ENCODE measurements at regions not wholly inside any gene's neighbourhood (a gene's known extent, or its start where the extent isn't known, plus 50 kb on each side); places are given as distances from the start of the nearest gene placed in this dataset.

DNA sequence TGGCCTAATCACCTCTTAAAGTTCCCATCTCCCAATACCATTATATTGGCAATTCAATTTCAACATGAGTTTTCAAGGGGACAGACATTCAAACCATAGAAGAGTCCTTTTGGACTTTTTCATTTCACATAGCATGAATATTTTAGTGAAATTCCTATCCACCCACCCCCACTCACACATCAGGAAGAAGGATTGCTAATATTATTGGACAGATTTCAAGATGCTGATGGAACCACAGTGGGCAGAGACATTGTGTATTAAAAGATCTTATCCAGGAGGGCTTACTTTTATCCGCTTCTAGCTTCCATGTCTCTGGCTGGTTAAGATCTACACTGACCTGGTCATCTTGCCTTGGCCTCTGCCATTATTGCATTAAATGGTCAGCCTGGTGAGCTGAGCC lies 297.4 kb upstream of the ACVR2A start:
- 75 to 100% (median 86%) methylated on average over 1 of the region's 1 CpG for WGBS, 3 donors
- no peak overlapping the region for H3K27ac ChIP-seq (ENCODE audit: low read depth, low read length)

DNA sequence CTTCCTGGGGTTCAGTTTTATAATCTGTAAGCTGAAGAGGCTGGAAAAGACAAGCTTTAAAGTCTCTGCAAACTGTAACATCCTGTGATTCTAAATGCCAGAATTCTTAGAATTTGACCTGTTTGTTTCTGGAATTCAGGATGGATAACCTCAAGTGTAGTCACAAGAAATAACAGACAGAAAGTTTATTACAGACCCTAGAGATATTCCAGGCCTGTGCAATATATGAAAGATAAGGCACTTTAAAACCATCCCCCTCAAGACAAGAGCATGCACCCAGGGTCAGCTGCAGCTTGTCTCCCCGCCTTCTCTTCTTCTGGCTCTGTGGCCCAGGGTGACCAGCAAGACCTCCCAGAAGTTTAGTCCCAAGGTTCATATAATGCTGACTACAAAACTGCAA lies 298.7 kb upstream of the ACVR2A start:
- WGBS, 3 donors: 83 to 94% (median 91%) methylated on average over 1 of the region's 1 CpG
- no peak overlapping the region for H3K27ac ChIP-seq (ENCODE audit: low read depth, low read length)

DNA sequence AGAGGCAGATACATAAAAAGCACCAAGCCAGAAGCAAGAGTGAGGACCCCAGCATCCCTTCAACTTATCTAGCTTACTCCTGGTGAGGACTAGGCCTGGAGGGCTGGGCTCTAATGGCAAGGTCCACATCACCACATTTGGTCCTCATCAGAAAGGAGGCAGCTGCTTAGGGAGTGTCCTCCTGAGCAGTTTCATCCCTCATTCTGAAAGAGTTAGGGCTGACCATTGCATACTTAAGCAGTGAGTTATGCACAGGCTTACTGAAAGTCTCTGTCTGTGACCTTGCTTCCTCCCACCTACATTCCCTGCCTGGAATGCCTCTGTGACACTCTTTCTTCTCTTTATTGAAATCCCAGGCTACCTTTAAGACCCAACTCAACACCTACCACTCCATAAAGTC lies 301.8 kb upstream of the ACVR2A start:
- H3K27ac ChIP-seq (ENCODE audit: low read depth, low read length): no peak overlapping the region

DNA sequence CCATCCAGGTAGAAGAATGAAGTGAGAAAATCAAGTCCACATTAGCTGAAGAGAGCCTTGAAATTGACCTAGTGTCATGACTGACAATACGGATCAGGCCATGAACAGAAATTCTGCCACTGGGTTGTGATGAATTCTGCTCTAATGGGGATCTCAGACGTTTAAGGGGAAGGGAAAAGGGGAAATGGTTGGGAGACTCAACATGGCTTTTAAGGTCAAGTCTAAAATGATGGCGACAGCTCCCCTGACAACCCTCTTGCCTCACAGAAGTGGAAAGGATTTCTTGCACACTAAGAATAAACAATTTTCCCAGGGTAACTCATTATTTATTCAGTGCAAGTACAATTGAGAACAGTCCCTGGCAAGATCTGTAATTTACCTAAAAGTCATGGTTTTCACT lies 302.5 kb upstream of the ACVR2A start:
- 68 to 76% (median 75%) methylated on average over 3 of the region's 3 CpGs for WGBS, 3 donors
- no peak overlapping the region for H3K27ac ChIP-seq (ENCODE audit: low read depth, low read length)

DNA sequence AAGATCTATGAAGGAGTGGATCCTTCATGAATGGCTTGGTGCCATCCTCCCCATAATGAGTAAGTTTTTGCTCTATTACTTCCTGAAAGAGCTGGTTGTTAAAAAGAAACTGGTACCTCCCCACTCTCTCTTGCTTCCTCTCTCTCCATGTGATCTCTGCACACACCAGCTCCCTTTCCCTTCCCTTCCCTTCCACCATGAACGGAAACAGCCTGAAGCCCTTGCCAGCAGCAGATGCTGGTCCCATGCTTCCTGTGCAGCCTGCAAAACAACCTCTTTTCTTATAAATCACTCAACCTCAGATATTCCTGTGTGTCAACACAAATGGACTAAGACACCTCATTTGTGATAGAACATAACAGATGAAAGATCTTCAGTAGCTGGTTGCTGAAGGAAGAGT lies 303.5 kb upstream of the ACVR2A start:
- 73 to 100% (median 75%) methylated on average over 1 of the region's 1 CpG for WGBS, 3 donors
- no peak overlapping the region for H3K27ac ChIP-seq (ENCODE audit: low read depth, low read length)

DNA sequence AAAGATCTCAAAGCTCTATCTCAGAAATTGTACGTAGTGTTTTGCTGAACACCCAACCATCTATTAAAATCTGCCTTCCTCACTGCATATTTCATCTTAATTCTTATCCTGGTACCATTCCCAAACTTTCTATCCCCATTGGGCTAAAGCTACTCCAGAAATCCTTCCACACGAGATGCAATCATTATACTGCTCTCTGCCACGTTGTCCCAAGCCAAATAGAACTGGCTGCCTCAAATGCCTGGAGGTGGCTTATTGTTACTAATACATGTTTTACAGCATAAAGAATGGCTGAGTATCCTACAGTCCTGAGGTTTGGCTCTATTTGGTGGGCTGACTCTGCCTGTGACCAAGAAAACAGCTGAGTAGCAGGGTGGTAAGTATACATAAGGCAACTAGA lies 306.0 kb upstream of the ACVR2A start:
- 52 to 72% (median 61%) methylated on average over 3 of the region's 3 CpGs for WGBS, 3 donors
- H3K27ac ChIP-seq (ENCODE audit: low read depth, low read length): no peak overlapping the region

DNA sequence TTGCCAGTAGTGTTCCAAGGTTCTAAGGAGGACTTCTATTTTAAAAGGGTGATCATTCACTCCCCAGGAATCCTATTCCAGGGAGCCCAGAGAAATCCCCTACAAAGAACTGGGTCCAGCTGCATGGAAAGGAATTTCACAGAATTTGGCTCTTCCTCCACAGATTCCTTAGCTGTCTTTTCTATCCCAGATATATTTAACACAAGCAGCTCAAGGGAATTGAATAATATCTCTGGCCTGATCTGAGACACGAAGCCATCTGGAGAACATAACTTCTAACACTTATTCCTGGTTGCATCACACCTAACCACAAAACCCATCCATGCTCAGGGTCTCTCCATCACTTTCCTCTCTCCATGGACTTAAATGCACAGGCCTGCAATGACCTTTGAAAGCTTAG lies 306.7 kb upstream of the ACVR2A start:
- H3K27ac ChIP-seq (ENCODE audit: low read depth, low read length): no peak overlapping the region
- 14 to 50% (median 17%) methylated on average over 1 of the region's 1 CpG for WGBS, 3 donors

DNA sequence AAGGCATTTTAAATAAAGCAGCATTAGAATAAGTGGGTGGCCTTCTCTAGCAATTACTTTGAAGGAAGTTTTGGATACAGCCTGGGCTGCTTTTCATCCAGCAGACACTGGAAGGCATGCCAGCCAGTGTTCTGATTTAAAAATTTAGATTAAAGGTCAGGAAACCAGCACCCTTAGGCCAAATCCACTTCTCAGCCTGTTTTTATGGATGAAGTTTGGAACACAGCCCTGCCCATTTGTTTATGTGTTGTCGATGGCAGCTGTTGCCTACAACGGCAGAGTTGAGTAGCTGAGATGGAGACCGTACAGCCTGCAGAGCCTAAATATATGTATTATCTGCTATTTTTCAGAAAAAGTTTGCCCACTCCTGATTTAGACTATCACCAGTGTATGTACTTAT lies 313.6 kb upstream of the ACVR2A start:
- WGBS, 3 donors: 59 to 79% (median 68%) methylated on average over 3 of the region's 3 CpGs
- H3K27ac ChIP-seq (ENCODE audit: low read depth, low read length): no peak overlapping the region

DNA sequence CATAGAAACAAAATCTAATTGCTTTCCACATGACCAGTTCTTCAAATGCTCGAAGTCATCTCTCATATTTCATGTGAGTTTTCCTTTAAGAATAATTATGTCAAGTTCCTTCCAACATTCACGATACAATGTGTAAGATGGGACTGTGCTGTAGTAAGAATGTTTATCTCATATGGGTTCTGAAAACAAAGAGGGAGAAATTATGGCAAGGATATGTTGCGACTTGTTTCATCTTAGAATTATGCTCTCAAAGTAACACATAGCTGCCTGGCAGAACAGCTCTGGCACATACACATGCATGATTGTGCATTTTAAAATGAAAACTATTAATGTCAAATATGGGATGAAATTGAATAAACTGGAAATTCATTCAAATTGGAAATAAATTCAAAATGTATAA lies 314.8 kb upstream of the ACVR2A start:
- 80 to 87% (median 86%) methylated on average over 3 of the region's 3 CpGs for WGBS, 3 donors
- no peak overlapping the region for H3K27ac ChIP-seq (ENCODE audit: low read depth, low read length)

DNA sequence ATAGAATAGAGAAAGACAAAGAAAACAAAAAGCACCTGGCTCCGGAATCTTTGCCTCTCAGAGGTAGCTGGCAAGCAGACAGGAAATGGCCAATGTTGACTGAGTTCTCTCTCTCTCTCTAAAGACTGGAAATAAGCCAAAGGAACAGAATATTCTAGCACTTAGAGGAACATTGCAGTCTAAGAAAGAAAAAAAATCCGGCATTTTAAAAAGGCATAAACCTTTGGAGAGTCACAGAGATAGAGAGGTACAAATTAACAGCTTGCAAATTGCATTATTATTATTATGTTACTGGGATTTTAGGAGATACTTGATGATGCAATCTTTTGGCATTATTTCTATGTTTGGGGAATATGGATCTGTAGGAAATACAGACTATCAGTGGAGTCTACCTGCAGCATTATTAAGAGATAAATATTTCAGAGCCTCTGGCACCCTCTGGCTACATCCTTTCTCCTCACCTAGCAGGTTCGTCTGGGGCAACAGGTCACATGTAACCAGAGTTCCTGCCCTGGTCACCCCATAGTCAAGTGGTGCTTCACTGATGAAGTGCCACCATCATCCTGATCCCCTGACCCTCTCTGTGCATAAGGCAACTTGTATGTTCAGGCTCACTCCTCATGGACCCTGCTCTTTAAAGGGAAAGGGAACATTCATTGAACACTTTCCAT lies 318.9 kb upstream of the ACVR2A start:
- WGBS, 3 donors: 13 to 43% (median 33%) methylated on average over 3 of the region's 3 CpGs
- H3K27ac ChIP-seq (ENCODE audit: low read depth, low read length): no peak overlapping the region

DNA sequence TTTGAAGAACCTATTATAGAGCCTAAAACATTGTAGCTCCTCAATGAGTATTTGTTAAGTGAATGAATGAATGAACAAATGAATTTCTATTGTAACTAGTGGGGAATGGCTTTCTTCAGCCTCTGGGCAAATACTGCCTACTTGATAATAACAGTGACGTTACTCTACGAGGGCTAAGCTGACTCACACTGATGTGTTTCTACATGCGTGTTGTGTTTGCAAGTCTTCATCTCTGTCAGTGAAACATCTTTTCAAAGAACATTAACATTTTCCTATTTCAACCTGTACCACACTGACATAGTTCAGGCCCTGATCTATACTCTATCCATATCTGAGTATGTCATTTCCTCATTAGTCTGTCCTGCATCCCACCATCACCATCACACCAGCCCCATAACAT lies 319.9 kb upstream of the ACVR2A start:
- 90 to 95% (median 94%) methylated on average over 3 of the region's 3 CpGs for WGBS, 3 donors
- no peak overlapping the region for H3K27ac ChIP-seq (ENCODE audit: low read depth, low read length)

DNA sequence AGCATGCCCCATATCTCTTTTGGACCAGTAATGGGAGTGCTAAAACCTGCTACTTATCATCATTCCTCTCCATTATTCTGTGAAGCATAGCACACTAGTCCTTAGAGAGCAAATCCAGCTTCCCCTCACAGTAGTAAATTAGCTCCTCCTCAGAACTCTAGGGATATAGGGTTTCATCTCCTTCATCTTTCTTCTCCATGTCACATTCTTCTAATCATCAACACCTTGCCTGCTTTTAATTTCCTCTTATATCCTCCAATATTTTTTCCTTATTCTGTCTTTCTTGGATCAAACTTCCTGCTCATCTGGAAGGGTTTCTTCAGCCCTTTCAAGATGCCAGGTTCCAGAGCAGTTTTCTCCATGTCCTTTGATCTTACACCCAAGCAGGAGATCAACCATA lies 321.4 kb upstream of the ACVR2A start:
- no peak overlapping the region for H3K27ac ChIP-seq (ENCODE audit: low read depth, low read length)

DNA sequence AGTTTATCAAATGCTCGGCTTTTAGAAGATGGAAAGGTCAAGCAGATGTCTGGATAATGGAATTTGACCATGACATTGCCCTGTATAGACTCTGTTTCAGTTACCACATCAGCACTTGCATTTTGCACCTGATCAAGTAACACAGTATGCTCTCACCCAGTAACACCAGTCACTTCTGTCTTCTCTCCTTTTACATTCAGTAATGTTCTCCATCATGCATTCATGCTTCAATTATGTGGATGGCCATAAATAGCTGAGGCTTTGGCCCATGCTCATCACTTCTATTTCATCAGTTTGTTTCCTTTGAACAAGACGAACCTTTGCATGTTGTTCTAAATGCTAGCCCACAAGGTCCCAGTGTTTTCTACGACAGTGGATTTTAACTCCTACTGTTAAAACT lies 322.9 kb upstream of the ACVR2A start:
- 91 to 97% (median 94%) methylated on average over 3 of the region's 3 CpGs for WGBS, 3 donors

DNA sequence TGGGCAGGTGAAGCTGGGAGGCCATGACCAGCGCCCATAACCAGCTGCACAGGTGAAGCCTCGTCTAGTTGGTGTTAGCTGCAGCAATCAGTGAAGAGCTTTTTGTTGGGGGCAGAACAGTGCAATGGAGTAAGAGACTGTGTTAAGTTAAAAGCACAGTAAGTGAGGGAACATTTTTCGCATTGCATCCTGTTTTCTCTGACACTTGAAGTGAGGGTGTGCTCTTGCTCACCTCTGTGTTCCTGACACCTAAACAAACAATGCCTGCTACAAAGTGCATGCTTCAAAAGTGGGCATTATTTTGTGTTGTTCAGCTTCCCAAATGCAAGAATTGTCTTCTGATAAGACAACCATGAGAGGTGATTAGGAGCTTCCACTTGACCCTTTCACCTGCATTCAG lies 324.0 kb upstream of the ACVR2A start:
- 93 to 96% (median 95%) methylated on average over 3 of the region's 3 CpGs for WGBS, 3 donors
- no peak overlapping the region for H3K27ac ChIP-seq (ENCODE audit: low read depth, low read length)

More for the DNA sequence above, 322.9 kb upstream of the ACVR2A start:
- no peak overlapping the region for H3K27ac ChIP-seq (ENCODE audit: low read depth, low read length)

DNA sequence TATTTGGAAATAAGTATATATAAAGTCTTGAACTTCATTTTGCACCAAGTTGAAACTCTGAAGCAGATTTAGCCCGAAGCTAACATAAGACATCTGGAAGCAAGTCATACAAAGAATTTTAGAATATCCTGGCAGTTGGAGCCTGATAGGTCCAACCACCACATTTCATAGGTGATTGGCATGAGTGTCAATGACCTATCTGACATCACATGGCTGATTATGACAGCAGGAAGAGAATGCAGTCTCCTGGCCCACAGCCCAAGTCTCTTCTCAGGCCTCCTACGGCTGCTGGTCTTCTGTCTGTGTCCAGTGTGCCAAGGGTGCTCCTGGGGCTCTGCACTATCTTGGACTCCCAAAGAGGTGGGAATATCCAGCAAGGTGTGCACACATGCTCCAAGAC lies 325.7 kb upstream of the ACVR2A start:
- 81 to 86% (median 85%) methylated on average over 2 of the region's 2 CpGs for WGBS, 3 donors
- H3K27ac ChIP-seq (ENCODE audit: low read depth, low read length): no peak overlapping the region

DNA sequence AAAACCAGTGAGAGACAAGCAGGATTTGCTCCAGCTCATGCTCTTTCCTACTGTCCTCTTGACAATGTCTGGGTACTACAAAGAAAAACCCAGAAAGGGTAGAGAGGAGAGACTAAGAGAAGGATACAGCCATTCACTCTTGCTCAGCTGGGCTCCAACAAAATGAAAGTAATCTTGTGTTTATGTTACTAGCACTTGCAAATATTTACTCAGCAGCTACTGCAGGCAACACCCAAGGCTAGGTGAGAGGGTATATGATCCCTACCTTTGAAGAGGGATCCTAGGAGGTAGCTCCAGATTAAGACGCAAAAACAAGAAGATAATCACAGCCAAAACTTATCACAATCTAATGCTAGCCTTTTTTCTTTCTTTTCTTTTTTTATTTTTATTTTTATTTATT lies 329.6 kb upstream of the ACVR2A start:
- H3K27ac ChIP-seq (ENCODE audit: low read depth, low read length): no peak overlapping the region
- whole genome bisulfite sequencing, 3 donors: 34 to 90% (median 87%) methylated on average over 1 of the region's 1 CpG

DNA sequence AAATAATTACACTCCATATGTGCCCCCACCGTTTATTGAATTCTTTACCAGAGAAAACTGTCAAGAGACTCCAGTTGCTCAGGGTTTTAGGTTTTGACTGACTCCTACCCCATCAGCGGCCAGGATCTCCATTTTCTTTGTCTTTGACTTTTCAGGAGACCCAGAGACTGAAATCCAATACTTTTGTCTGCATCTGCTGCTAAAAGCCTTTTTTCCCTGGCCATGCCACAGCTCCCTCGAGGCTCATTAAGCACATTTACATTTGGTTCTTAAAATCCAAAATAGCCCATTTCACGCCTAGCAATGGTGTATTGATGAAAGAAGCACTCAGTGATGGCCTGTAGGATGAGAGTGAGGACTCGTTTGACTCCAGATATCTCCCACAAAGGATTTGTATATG lies 332.6 kb upstream of the ACVR2A start:
- H3K27ac ChIP-seq (ENCODE audit: low read depth, low read length): no peak overlapping the region
- 68 to 73% (median 69%) methylated on average over 5 of the region's 5 CpGs for WGBS, 3 donors

DNA sequence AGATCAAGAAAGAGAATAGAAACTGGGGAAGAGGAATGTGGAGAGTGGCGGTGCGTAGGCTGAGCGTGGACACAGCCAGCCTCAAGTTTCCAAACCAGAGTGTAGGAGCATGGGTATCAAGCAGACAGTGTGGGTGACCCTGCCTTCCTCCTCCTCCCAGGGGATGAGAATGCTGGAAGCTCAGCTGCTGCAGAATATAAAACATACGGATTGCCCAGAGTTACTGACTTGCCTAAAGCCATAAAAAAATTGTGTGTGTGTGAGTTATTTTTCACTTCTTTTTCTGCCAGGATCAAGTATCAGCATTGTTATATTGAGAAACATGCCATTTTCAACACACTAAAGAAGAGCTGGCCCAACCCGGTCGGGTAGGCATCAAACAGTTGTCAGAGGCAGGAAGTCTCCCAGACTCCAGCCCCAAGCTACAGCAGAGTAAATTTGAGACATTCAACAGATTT lies 333.3 kb upstream of the ACVR2A start:
- no peak overlapping the region for H3K27ac ChIP-seq (ENCODE audit: low read depth, low read length)
- WGBS, 3 donors: 36 to 63% (median 40%) methylated on average over 6 of the region's 6 CpGs

DNA sequence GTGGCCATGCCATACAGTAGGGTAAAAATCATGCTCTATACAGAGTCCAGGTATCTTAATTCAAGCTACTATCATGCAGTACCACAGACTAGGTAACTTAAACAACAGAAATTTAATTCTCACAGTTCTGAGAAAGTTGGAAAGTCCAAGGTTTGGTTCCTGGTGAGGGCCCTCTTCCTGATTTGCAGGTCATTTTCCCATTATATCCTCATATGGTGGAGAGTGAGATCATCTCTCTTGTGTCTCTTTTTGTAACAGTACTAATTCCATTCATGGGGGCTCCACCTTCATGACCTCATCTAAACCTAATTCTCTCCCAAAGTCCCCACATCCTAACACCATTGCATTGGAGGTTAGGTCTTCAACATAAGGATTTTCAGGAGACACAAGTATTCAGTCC lies 335.0 kb upstream of the ACVR2A start:
- H3K27ac ChIP-seq (ENCODE audit: low read depth, low read length): no peak overlapping the region

DNA sequence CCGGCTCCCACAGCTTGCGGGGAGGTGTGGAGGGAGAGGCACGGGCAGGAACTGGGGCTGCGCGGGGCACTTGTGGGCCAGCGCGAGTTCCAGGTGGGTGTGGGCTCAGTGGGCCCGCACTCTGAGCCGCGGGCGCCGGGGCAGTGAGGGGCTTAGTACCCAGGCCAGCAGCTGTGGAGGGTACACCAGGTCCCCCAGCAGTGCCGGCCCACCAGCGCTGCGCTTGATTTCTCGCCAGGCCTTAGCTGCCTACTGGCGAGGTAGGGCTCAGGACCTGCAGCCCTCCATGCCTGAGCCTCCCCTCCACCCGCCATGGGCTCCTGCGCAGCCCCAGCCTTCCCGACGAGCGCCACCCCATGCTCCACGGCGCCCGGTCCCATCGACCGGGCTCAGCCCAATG lies 337.9 kb upstream of the ACVR2A start:
- WGBS, 3 donors: 98% methylated on average over 23 to 27 of the region's 27 CpGs
- no peak overlapping the region for H3K27ac ChIP-seq (ENCODE audit: low read depth, low read length)

DNA sequence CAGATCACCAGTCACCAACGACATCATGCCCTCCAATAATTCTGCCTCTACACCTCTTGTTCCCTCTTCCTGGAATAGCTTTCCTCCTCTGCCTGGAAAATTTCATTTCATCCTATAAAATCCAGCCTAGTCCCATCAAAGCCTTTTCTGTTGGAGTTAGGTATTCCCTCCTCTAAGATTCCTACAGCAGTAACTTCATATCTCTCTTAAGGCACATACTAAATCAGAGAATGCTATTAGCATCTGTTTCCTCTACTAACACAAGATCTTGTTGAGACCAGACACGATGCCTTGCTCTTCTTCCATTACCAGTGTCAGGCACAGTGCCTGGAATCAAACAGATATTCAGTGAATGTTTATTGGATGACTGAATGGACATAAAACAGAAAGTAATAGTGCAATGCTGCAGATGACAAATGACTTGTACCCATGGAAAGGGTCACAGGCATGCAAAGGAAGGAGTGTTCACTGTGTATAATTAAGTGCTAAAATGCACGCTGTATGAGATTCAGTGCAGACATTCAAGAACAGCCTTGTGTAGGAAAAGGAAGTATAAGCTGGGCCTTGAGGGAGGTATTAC lies 342.0 kb upstream of the ACVR2A start:
- 75 to 95% (median 78%) methylated on average over 3 of the region's 3 CpGs for WGBS, 3 donors
- H3K27ac ChIP-seq (ENCODE audit: low read depth, low read length): no peak overlapping the region

Measured in adipose tissue (tissue), 3 donors.